HEK293T (cell line): ENCODE measurements at regions not wholly inside any gene's neighbourhood (a gene's known extent, or its start where the extent isn't known, plus 50 kb on each side); places are given as distances from the start of the nearest gene placed in this dataset.

Experiments
- ARNT ChIP-seq: fragments of 450-650 bp; IDR thresholded peaks from 2 replicates; pipeline ENCODE4 v1.6.1; 2017; ENCODE audit warnings: mild to moderate bottlenecking
- BHLHE40 ChIP-seq: fragments of 450-650 bp; IDR thresholded peaks from 2 replicates; pipeline ENCODE4 v1.6.1; 2016; ENCODE audit warnings: mild to moderate bottlenecking, moderate library complexity, borderline replicate concordance
- CTBP1 ChIP-seq: fragments of 450-650 bp; IDR thresholded peaks from 2 replicates; pipeline ENCODE4 v1.6.1; 2016; ENCODE audit warnings: borderline replicate concordance
- ELF4 ChIP-seq: fragments of 450-650 bp; IDR thresholded peaks from 2 replicates; pipeline ENCODE4 v1.6.1; 2017; ENCODE audit warnings: antibody characterized with exemption
- FOXA1 ChIP-seq: fragments of 450-650 bp; IDR thresholded peaks from 2 replicates; pipeline ENCODE4 v1.6.1; 2016; ENCODE audit warnings: mild to moderate bottlenecking
- FOXK2 ChIP-seq: fragments of 450-650 bp; IDR thresholded peaks from 2 replicates; pipeline ENCODE4 v1.6.1; 2016; ENCODE audit warnings: mild to moderate bottlenecking
- FOXM1 ChIP-seq: fragments of 450-650 bp; IDR thresholded peaks from 2 replicates; pipeline ENCODE4 v1.6.1; 2017; ENCODE audit warnings: mild to moderate bottlenecking, borderline replicate concordance
- L3MBTL2 ChIP-seq: fragments of 450-650 bp; conservative IDR thresholded peaks from 2 replicates; pipeline ENCODE4 v1.6.1; 2016; ENCODE audit warnings: mild to moderate bottlenecking
- LEF1 ChIP-seq: fragments of 450-650 bp; IDR thresholded peaks from 2 replicates; pipeline ENCODE4 v1.6.1; 2017; ENCODE audit warnings: mild to moderate bottlenecking, borderline replicate concordance
- PKNOX1 ChIP-seq: fragments of 450-650 bp; IDR thresholded peaks from 2 replicates; pipeline ENCODE4 v1.6.1; 2016
- SUZ12 ChIP-seq: fragments of 450-650 bp; IDR thresholded peaks from 2 replicates; pipeline ENCODE4 v1.6.1; 2016; ENCODE audit warnings: mild to moderate bottlenecking
- TARDBP ChIP-seq: fragments of 450-650 bp; IDR thresholded peaks from 2 replicates; pipeline ENCODE4 v1.6.1; 2016
- ZNF384 ChIP-seq: fragments of 450-650 bp; IDR thresholded peaks from 2 replicates; pipeline ENCODE4 v1.6.1; 2016

- TF ChIP-seq BHLHE40: no peak
- TF ChIP-seq ARNT: no peak
- peak; percentile 67 for TF ChIP-seq PKNOX1
- TF ChIP-seq FOXM1: no peak
- no peak for TF ChIP-seq L3MBTL2
- TF ChIP-seq FOXA1: no peak
- TF ChIP-seq ZNF384: no peak
- TF ChIP-seq CTBP1: no peak
- no peak for TF ChIP-seq FOXK2
- no peak for TF ChIP-seq TARDBP
- no peak for TF ChIP-seq ELF4
- no peak for TF ChIP-seq LEF1
- no peak for TF ChIP-seq SUZ12
These were observed 172.2 kb upstream of the CXCL13 start for GRCh38 chr4:77433418-77433733.
